Neutrophil (primary cell): ENCODE measurements at regions not wholly inside any gene's neighbourhood (a gene's known extent, or its start where the extent isn't known, plus 50 kb on each side); places are given as distances from the start of the nearest gene placed in this dataset.

ENCODE experiments used
- H3K27ac ChIP-seq: fragments of 200-600 bp; sonication (generic); 2 replicates; pipeline ENCODE4 v1.5.1; 2016; ENCODE audit warnings: mild to moderate bottlenecking, moderate library complexity
- H3K27me3 ChIP-seq: fragments of 200-600 bp; sonication (generic); 2 replicates; pipeline ENCODE4 v1.6.0; 2016; ENCODE audit warnings: mild to moderate bottlenecking
- H3K36me3 ChIP-seq: fragments of 200-600 bp; sonication (generic); 2 replicates; pipeline ENCODE4 v1.5.1; 2017
- H3K4me1 ChIP-seq, 2 experiments: fragments of 200-600 bp in 1 of 2; sonication (generic) in 1 of 2; 1 replicate in 1 of 2; 2 replicates in 1 of 2; pipeline versions ENCODE4 v1.5.1 to v1.6.1; 2013 to 2016; ENCODE audit warnings: low read depth in 1 of 2, low read length in 1 of 2, mild to moderate bottlenecking in 1 of 2, moderate library complexity in 1 of 2; ENCODE audit not compliant: control insufficient read depth in 1 of 2, insufficient read depth in 1 of 2
- H3K4me3 ChIP-seq, 2 experiments: fragments of 200-600 bp in 1 of 2; sonication (generic) in 1 of 2; 1 replicate in 1 of 2; 2 replicates in 1 of 2; pipeline ENCODE4 v1.5.1; 2013 to 2016; ENCODE audit warnings: low read depth in 1 of 2, low read length in 1 of 2, mild to moderate bottlenecking in 1 of 2, moderate library complexity in 1 of 2
- H3K9me3 ChIP-seq: fragments of 200-600 bp; sonication (generic); 2 replicates; pipeline ENCODE4 v1.5.1; 2016
- CTCF ChIP-seq: fragments of 200-600 bp; sonication (generic); IDR thresholded peaks from 2 replicates; pipeline ENCODE4 v1.5.1; 2016; ENCODE audit warnings: antibody characterized with exemption

- H3K27me3 ChIP-seq: no peaks in the 10 kb centered on the region
- no peak for TF ChIP-seq CTCF
- no peak overlapping the region for H3K4me3 ChIP-seq
- H3K4me1 ChIP-seq: peaks cover 53 to 56% of the 10 kb centered on the region in 2 experiments
- H3K27ac ChIP-seq: peak overlapping the region; percentile 16
- H3K36me3 ChIP-seq: no peaks in the 10 kb centered on the region
- H3K9me3 ChIP-seq: no peaks in the 10 kb centered on the region
Observed at GRCh38 chr1:228935855-228936727, 200.8 kb downstream of the RHOU start.

DNA sequence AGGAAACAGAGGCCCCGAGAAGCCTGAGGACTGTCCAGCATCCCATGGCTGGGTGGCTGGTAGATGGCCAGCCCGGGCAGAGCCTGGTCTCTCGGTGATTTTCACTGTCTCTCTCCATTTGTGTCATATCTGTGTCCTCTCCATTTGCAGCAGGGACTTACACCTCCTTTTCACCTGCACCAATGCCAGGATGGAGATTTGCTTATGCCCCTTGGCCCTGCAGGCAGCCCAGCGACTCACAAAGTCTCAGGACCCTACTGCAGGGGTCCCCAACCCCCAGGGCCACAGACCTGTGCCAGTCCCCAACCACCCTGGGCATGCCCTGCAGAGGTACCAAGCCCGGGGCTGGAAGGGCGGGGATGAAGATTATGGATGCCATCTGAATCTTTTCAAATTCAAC is 201.6 kb downstream of the RHOU start:
- no peaks in the 10 kb centered on the region for H3K9me3 ChIP-seq
- peaks cover 61 to 64% of the 10 kb centered on the region in 2 experiments for H3K4me1 ChIP-seq
- H3K4me3 ChIP-seq: no peak overlapping the region
- no peak overlapping the region for H3K27ac ChIP-seq
- no peaks in the 10 kb centered on the region for H3K27me3 ChIP-seq
- TF ChIP-seq CTCF: no peak
- H3K36me3 ChIP-seq: no peaks in the 10 kb centered on the region

- H3K9me3 ChIP-seq: no peaks in the 10 kb centered on the region
- H3K27me3 ChIP-seq: no peaks in the 10 kb centered on the region
- no peak for TF ChIP-seq CTCF
- no peak overlapping the region for H3K4me3 ChIP-seq
- peak overlapping the region; percentile 87 for H3K27ac ChIP-seq
- no peaks in the 10 kb centered on the region for H3K36me3 ChIP-seq
- H3K4me1 ChIP-seq: peaks cover 66 to 68% of the 10 kb centered on the region in 2 experiments
Observed at GRCh38 chr1:228937351-228937750, 202.1 kb downstream of the RHOU start.

DNA sequence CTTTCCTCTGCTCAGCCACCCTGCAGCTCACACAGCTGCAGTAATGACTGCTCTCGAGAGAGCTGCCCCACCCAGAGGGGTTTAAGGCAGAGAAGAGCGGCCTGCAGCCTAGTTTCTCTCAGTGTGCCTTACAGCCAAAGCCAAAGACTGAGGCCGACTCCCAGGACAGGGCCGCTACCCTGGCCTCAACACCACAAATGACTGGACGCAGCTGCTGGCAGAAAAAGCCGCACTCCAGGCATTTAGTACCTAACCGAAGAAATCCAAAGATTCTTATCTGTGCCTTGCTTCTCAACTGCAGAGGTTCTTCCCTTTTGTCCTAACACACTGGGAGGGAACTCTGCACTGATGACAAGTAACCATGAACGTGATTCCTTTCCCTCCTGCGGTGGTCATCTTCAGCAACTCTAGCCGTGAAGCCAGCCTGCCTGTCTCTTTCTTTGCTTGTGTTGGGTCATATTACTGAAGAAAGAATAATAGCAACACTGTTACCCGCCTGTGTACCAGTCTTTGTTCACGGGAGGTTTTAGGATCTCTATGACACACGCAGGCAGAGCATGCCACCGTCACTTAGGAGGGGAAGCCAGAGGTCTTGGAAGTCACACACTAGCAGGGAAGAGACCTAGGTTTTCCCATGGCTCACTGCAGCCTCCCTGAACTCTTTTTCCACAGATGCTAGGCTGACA is 202.7 kb downstream of the RHOU start:
- Histone ChIP-seq H3K4me3 (peak overlapping the region in 1 of 2 experiments; percentile 3), H3K27ac (peak overlapping the region; percentile 87), H3K27me3 (no peaks in the 10 kb centered on the region), H3K9me3 (no peaks in the 10 kb centered on the region), H3K4me1 (peaks cover 66 to 70% of the 10 kb centered on the region in 2 experiments), H3K36me3 (no peaks in the 10 kb centered on the region)
- no peak for TF ChIP-seq CTCF

DNA sequence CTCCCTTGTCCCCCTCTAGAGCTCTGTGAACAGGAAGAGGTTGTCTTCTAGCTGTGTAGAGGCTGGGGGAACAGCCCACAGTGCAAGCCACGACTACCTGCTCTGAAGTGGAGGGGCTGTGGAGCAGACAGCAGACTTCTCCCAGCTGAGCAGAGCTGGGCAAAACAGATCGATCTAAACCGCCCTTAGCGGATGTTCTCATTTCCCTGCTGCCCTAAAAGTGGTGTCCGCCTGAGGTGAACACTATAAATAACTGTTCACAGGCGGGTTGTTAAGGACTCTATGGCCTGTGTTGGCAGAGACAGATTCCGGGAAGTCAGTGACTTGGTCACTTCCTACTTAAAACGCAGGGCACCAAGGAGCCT is 203.2 kb downstream of the RHOU start:
- H3K9me3 ChIP-seq: no peaks in the 10 kb centered on the region
- peaks cover 70 to 74% of the 10 kb centered on the region in 2 experiments for H3K4me1 ChIP-seq
- no peaks in the 10 kb centered on the region for H3K36me3 ChIP-seq
- H3K27me3 ChIP-seq: no peaks in the 10 kb centered on the region
- no peak for TF ChIP-seq CTCF
- H3K4me3 ChIP-seq: peak overlapping the region in 1 of 2 experiments; percentile 3
- H3K27ac ChIP-seq: peak overlapping the region; percentile 87
